GM21723 (cell line): ENCODE measurements at regions not wholly inside any gene's neighbourhood (a gene's known extent, or its start where the extent isn't known, plus 50 kb on each side); places are given as distances from the start of the nearest gene placed in this dataset.
A peak's percentile ranks its signal among the peaks of the same experiment; 100 is the strongest.

Experiments used
- ATAC-seq: cut with Tn5 transposase; IDR thresholded peaks from one replicate; pipeline ENCODE4 v1.9.1; 2021; ENCODE audit warnings: mild to moderate bottlenecking, moderate library complexity; ENCODE audit not compliant: unreplicated experiment

- no peak for ATAC-seq
These were observed 142.8 kb upstream of the PRDX4 start for GRCh38 chrX:23524467-23524866.

DNA sequence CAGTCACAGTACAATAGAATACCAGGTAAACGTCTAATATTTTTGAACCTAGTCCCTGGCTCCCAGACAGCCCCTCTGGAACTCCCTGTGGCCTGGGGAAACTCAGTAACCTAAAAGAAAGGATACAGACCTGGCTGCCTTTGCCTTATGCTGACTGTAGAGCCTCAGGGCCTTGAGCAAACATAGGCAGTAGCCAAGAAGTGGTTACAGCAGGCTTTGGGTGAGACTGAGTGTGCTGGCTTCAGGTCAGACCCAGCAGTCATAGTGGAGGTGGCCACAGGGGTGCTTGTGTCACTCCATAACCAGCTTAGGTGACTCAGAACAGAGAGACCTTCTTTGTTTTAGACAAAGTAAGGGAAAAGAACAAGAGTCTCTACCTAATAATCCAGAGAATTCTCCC lies 141.8 kb upstream of the PRDX4 start:
- no peak for ATAC-seq

DNA sequence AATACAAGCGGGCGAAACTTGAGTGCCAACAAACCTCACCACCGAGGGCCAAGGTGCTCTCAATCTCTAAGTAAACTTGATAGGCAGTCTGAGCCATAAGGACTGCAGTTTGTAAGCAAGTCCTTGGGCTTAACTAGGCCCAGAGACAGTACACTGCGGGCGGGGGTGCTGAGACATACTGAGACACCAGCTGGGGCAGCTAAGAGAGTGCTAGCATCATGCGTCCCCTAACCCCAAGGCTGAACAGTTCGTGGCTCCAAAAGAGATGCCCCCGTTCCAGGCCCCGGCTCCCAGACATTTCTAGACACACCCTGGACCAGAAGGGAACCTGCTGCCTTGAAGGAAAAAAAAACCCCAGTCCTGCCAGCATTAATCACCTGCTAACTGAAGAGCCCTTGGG lies 126.8 kb upstream of the PRDX4 start:
- ATAC-seq, result no peak

DNA sequence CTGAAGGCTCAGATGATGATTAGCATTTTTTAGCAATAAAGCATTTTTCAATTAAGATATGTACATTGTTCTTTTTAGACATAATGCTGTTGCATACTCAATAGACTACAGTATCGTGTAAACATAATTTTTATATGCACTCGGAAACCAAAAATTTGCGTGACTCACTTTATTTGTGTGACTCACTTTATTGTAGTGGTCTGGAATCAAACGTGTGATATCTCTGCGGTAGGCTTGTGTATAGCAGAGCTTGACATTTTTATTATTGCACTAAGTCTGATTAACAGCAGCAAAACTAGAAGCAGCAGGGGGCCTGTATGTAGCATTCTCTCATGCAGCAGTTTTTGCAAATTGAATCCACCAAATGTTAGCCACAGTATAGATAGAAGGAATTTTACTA lies 119.1 kb upstream of the PRDX4 start:
- ATAC-seq, result no peak

DNA sequence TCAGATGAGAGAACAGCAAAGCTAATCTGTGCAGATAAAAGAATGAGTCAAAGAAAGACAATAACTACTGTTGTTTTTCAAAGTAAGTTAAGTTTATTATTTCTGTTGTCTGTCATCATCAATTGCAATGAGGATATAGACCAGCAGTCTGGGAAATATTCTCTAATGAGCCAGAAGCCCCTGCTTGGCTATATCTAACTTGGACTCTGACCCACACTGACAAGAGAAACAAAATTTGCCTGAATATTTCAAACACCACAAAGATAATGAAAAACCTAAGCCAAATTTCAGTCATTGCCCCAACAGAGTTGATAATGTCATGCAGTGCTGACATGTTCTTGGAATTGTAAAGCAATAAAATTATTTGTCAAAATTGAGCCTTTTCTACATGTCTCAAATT lies 115.0 kb upstream of the PRDX4 start:
- no peak for ATAC-seq

DNA sequence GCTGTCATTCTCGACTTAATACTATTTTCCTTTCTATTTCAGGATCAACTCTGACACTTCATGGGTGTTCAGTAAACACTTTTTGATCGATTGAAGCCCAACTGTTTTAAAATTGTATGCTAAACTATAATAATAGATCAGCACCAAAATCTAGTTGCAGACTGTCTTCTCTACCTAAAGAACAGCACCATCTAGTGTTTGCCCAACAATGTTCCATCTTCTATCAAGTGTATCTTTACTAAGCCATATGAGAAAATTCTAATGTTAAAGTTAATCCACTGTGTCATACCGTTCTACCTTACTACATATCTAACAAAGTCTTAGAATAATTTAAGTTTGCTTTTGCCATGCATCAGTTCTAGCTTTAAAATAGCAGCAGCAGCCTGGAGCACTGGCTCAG lies 113.0 kb upstream of the PRDX4 start:
- no peak for ATAC-seq

DNA sequence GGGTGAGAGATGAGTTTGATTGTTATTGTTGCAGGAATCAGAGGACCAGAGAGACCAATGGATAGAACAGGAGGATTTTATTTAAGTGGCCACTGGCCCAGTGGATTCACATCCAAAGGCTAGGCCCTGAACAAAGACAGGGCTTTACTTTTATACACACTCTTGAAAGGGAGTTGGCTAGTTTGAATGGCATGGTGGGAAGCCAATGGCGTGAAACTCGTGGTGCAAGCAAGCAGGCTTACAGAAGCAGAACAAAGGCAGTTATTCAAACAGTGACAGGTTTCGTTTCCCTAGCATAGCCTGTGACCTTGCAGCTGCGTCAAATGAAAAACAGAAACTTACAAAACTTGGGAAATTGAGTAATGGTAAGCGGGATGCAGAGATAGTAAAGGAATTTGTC lies 110.2 kb upstream of the PRDX4 start:
- no peak for ATAC-seq

DNA sequence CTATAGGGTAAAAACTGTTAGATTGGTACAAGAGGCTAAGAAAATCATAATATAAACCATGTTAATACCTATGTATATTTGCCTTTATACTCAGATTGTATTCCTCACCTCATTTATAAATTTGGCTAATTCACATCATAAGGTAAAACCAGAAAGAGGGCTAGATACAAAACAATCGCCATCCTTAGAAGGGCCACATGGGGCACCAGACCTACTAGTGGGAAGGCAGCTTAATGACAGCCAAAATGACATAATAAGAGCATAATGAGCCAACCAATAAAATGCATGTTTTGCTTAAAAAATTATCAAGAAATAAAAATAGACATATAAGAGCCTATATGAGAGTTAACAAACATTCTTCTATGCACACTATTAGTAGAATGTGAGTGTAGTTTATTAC lies 107.3 kb upstream of the PRDX4 start:
- ATAC-seq, result no peak

GRCh38 chrX:23570674-23571343 lies 96.5 kb upstream of the PRDX4 start:
- no peak for ATAC-seq

- no peak for ATAC-seq
These were observed 92.0 kb upstream of the PRDX4 start for GRCh38 chrX:23575281-23575680.

DNA sequence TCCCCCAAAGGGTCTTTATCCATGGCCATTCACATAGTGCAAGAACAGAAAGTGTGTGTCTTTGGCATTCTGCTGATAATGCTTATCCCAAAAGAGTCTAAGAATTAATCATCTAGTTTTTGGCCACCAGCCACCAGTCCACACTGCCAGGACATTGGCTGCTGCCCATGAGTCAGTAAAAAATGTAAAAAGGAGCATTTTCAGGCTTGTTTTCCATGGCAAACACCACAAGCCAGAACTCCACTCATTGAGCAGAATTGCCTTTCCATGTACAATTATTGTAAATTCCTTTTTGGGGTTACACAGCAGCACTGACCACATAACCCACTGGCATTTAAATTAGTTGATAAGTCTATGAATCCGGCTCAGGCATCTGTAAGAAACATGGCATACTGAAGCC lies 89.2 kb upstream of the PRDX4 start:
- no peak for ATAC-seq

DNA sequence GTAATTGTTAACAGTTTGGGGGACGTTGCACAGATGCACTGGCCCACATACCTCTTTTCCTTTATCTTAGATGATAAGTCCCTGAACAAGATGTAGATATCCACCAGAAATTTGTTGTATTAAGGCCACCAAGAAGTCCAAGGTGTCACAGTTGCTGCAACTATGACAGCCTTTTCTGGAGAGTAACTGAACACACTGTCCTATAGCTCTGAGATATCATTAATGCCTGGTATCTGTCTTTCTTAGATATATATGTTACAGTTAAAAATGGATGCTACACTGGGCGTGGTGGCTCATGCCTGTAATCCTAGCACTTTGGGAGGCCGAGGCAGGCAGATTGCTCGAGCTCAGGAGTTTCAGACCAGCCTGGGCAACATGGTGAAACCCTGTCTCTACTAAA lies 77.8 kb upstream of the PRDX4 start:
- ATAC-seq, result no peak

DNA sequence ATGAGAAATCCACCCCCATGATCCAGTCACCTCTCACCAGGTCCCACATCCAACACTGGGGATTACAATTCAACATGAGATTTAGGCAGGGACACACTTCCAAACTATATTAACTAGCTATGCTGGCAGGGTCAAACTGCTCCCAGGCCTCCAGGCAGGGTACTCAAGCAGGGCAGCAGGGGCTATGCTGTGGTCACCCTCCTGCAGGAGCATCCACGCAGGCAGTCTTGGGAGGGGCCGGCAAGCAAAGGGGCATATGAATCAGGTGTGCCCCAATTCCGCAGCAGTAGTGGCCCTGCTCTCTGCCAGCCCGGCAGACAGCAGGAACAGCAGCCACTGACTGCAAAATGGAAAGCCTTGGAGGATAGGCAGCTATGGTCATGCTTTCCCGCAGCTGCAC lies 74.6 kb upstream of the PRDX4 start:
- ATAC-seq, result no peak

DNA sequence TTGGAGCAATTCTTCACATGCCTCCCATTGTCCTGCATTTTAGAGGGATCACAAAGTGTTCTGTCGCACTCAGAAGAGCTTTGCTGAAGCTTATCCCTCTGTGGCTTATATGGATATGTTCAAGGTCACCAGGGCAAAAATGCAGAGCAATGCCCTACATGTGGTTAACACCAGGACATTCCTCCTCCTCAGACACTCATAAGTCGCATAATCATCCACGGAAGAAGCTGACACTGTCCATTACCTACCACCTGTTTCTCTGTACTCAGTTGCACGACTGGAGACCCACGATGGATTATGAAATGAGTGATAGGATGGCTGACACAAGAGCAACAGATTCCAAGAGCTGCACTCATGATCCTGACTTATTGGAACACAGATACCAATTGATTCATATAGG lies 68.7 kb upstream of the PRDX4 start:
- no peak for ATAC-seq

GRCh38 chrX:23603501-23603900 lies 63.8 kb upstream of the PRDX4 start:
- no peak for ATAC-seq

DNA sequence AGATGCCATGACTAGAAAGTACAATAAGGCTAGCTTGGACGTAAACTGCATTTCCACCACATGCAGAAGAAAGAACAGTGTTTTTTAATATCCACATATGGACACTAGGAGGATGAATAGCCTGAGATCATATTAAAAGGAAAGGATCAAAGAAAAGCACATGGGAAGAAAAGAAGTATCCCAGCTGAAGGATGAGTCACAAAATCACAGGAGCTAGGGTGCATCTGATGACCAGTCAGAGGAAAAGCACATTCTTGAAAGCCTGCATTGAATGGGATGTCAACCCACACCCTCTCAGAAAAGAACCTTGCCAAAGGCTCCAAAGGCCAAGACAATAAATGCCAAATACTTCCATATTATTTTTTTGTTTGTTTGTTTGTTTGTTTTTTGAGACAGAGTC lies 56.8 kb upstream of the PRDX4 start:
- ATAC-seq, result no peak

DNA sequence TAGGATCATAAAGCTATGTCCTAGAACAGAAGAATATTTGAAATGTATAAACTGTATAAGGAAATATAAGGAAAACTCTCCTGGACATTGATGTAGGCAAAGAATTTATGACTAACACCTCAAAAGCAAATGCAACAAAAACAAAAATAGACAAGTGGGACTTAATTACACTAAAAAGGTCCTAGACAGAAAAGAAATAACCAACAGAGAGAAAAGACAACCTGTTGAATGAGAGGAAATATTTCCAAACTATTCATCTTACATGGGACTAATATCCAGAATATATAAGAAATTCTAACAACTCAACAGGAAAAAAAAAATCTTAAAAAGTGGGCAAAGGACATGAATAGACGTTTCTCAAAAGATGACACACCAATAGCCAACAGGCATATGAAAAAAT lies 54.4 kb upstream of the PRDX4 start:
- no peak for ATAC-seq

GRCh38 chrX:23616361-23616760 lies 50.9 kb upstream of the PRDX4 start:
- ATAC-seq, result peak; percentile 75
